Fibroblast of lung (primary cell): ENCODE measurements at regions not wholly inside any gene's neighbourhood (a gene's known extent, or its start where the extent isn't known, plus 50 kb on each side); places are given as distances from the start of the nearest gene placed in this dataset.

ENCODE experiments used
- DNase-seq, 2 donors: peaks; one replicate each; pipeline versions ENCODE4 v3.0.0 to v3.0.0-alpha.2; 2010; ENCODE audit warnings: low read depth in 2 of 2
- H2AFZ ChIP-seq: 2 replicates; pipeline ENCODE4 v1.5.1; 2012; ENCODE audit warnings: low read length, control low read depth, inconsistent platforms
- H3K27ac ChIP-seq: 2 replicates; pipeline ENCODE4 v1.5.1; 2011; ENCODE audit warnings: low read length, control low read depth; ENCODE audit not compliant: insufficient read depth
- H3K27me3 ChIP-seq: 2 replicates; pipeline ENCODE4 v1.5.1; 2011; ENCODE audit warnings: mild to moderate bottlenecking, low read length; ENCODE audit not compliant: control insufficient read depth, insufficient read depth
- H3K36me3 ChIP-seq: 2 replicates; pipeline ENCODE4 v1.5.1; 2011; ENCODE audit warnings: low read length; ENCODE audit not compliant: control insufficient read depth, insufficient read depth
- H3K4me1 ChIP-seq: 2 replicates; pipeline ENCODE4 v1.5.1; 2011; ENCODE audit warnings: low read length; ENCODE audit not compliant: control insufficient read depth, insufficient read depth; ENCODE audit errors: extremely low read depth
- H3K4me2 ChIP-seq: 2 replicates; pipeline ENCODE4 v1.5.1; 2011; ENCODE audit warnings: low read length, control low read depth; ENCODE audit not compliant: insufficient read depth; ENCODE audit errors: extremely low read depth
- H3K4me3 ChIP-seq, 4 experiments: fragments of 200-600 bp in 1 of 4; sonication (generic) in 1 of 4; replicated peaks in 1 of 4; 2 replicates each; pipeline ENCODE4 v1.5.1; 2011 to 2016; ENCODE audit warnings: low read length in 4 of 4, low read depth in 3 of 4, mild to moderate bottlenecking in 3 of 4, control low read depth in 2 of 4, inconsistent platforms in 1 of 4, mixed read lengths in 1 of 4; ENCODE audit not compliant: insufficient read depth in 1 of 4; ENCODE audit errors: control extremely low read depth in 1 of 4
- H3K79me2 ChIP-seq: 2 replicates; pipeline ENCODE4 v1.5.1; 2012; ENCODE audit warnings: mild to moderate bottlenecking, low read length, inconsistent platforms; ENCODE audit not compliant: control insufficient read depth, insufficient read depth
- H3K9ac ChIP-seq: 2 replicates; pipeline ENCODE4 v1.5.1; 2011; ENCODE audit warnings: mild to moderate bottlenecking, low read length, control low read depth; ENCODE audit not compliant: insufficient read depth
- H3K9me3 ChIP-seq: 2 replicates; pipeline ENCODE4 v1.5.1; 2012; ENCODE audit warnings: low read depth, low read length; ENCODE audit not compliant: control insufficient read depth, insufficient read depth
- H4K20me1 ChIP-seq: 2 replicates; pipeline ENCODE4 v1.5.1; 2011; ENCODE audit warnings: low read length; ENCODE audit not compliant: control insufficient read depth, insufficient read depth; ENCODE audit errors: extremely low read depth
- CTCF ChIP-seq, 2 donors: IDR thresholded peaks in 1 of 2; conservative IDR thresholded peaks in 1 of 2; 1 replicate in 1 of 2; 2 replicates in 1 of 2; pipeline ENCODE4 v1.5.1; 2011 to 2012; ENCODE audit warnings: low read length in 2 of 2, control low read depth in 1 of 2, inconsistent platforms in 1 of 2, low read depth in 1 of 2, mild to moderate bottlenecking in 1 of 2
- EZH2 ChIP-seq: IDR thresholded peaks from 2 replicates; pipeline ENCODE4 v1.5.1; 2012; ENCODE audit warnings: low read length, control low read depth, mild to moderate bottlenecking; ENCODE audit errors: missing control alignments

- H3K27me3 ChIP-seq = peaks cover 6% of the 10 kb centered on the region
- H2AFZ ChIP-seq = no peak overlapping the region
- no peak for TF ChIP-seq EZH2
- no peaks in the 10 kb centered on the region for H3K79me2 ChIP-seq
- no peaks in the 10 kb centered on the region for H3K36me3 ChIP-seq
- H3K4me2 ChIP-seq = no peak overlapping the region
- H3K9me3 ChIP-seq = no peaks in the 10 kb centered on the region
- H3K4me3 ChIP-seq = no peak overlapping the region
- H4K20me1 ChIP-seq = no peaks in the 10 kb centered on the region
- no peak overlapping the region for H3K9ac ChIP-seq
- DNase-seq = no peak
- no peak overlapping the region for H3K27ac ChIP-seq
- no peaks in the 10 kb centered on the region for H3K4me1 ChIP-seq
These were observed 56.5 kb upstream of the CTPS1 start for GRCh38 chr1:40922969-40923368.

- no peak overlapping the region for H3K4me3 ChIP-seq
- no peak overlapping the region for H3K9ac ChIP-seq
- H3K27me3 ChIP-seq = peaks cover 3% of the 10 kb centered on the region
- H3K36me3 ChIP-seq = no peaks in the 10 kb centered on the region
- no peak for DNase-seq
- H3K4me1 ChIP-seq = no peaks in the 10 kb centered on the region
- no peak overlapping the region for H3K4me2 ChIP-seq
- no peak for TF ChIP-seq EZH2
- TF ChIP-seq CTCF (conservative IDR thresholded peaks at IDR 0.05 in 1 of 2, IDR thresholded peaks at IDR 0.05 in 1 of 2; ENCODE audit: low read depth in 1 of 2, low read length in 2 of 2) = no peak
- no peak overlapping the region for H2AFZ ChIP-seq
- no peaks in the 10 kb centered on the region for H3K79me2 ChIP-seq
- no peaks in the 10 kb centered on the region for H3K9me3 ChIP-seq
- H3K27ac ChIP-seq = no peak overlapping the region
- H4K20me1 ChIP-seq = no peaks in the 10 kb centered on the region
These were observed 55.9 kb upstream of the CTPS1 start for GRCh38 chr1:40923511-40924020.

- Histone ChIP-seq H3K4me1 (no peaks in the 10 kb centered on the region), H2AFZ (no peak overlapping the region), H3K4me3 (no peak overlapping the region), H3K36me3 (no peaks in the 10 kb centered on the region), H3K9me3 (no peaks in the 10 kb centered on the region), H4K20me1 (no peaks in the 10 kb centered on the region), H3K27me3 (peaks cover 3% of the 10 kb centered on the region), H3K79me2 (no peaks in the 10 kb centered on the region), H3K9ac (no peak overlapping the region), H3K27ac (no peak overlapping the region), H3K4me2 (no peak overlapping the region)
- TF ChIP-seq EZH2 = no peak
- TF ChIP-seq CTCF (conservative IDR thresholded peaks at IDR 0.05 in 1 of 2, IDR thresholded peaks at IDR 0.05 in 1 of 2; ENCODE audit: low read depth in 1 of 2, low read length in 2 of 2) = no peak
- no peak for DNase-seq
These were observed 54.7 kb upstream of the CTPS1 start for GRCh38 chr1:40924767-40925166.
